GM10266 (cell line): ENCODE measurements at regions not wholly inside any gene's neighbourhood (a gene's known extent, or its start where the extent isn't known, plus 50 kb on each side); places are given as distances from the start of the nearest gene placed in this dataset.

Source experiments
- DNase-seq: peaks from one replicate; pipeline ENCODE4 v3.0.0; 2012; ENCODE audit errors: extremely low spot score
- CTCF ChIP-seq: IDR thresholded peaks from 2 replicates; pipeline ENCODE4 v1.5.1; 2012; ENCODE audit warnings: mild to moderate bottlenecking, low read depth; ENCODE audit not compliant: control insufficient read depth, insufficient read depth; ENCODE audit errors: missing control alignments

- no peak for DNase-seq
- TF ChIP-seq CTCF = no peak
Measured at GRCh38 chr6:133042550-133043120, 198.5 kb upstream of the EYA4 start.

- no peak for DNase-seq
- TF ChIP-seq CTCF = no peak
Measured at GRCh38 chr6:133046576-133046975, 194.6 kb upstream of the EYA4 start.

GRCh38 chr6:133047065-133047665 is 194.0 kb upstream of the EYA4 start:
- TF ChIP-seq CTCF = no peak
- no peak for DNase-seq

- no peak for TF ChIP-seq CTCF
- no peak for DNase-seq
Measured at GRCh38 chr6:133047706-133048105, 193.5 kb upstream of the EYA4 start.

- DNase-seq = no peak
- TF ChIP-seq CTCF = no peak
Measured at GRCh38 chr6:133051240-133051639, 189.9 kb upstream of the EYA4 start.

- DNase-seq = no peak
Measured at GRCh38 chr6:133052465-133052864, 188.7 kb upstream of the EYA4 start.

GRCh38 chr6:133055441-133055966 is 185.7 kb upstream of the EYA4 start:
- no peak for TF ChIP-seq CTCF
- no peak for DNase-seq

More at GRCh38 chr6:133052465-133052864, 188.7 kb upstream of the EYA4 start:
- TF ChIP-seq CTCF = no peak
